AG10803 (cell line): ENCODE measurements at regions not wholly inside any gene's neighbourhood (a gene's known extent, or its start where the extent isn't known, plus 50 kb on each side); places are given as distances from the start of the nearest gene placed in this dataset.

Source experiments
- DNase-seq: peaks from one replicate; pipeline ENCODE4 v3.0.0; 2010; ENCODE audit warnings: low read depth
- H3K4me3 ChIP-seq: 2 replicates; pipeline ENCODE4 v1.5.1; 2011; ENCODE audit warnings: mild to moderate bottlenecking, low read length, control low read depth
- TF ChIP-seq, protein P1 (sequence below): conservative IDR thresholded peaks from 2 replicates; pipeline ENCODE4 v1.5.1; 2011; ENCODE audit warnings: mild to moderate bottlenecking, low read length, control low read depth, inconsistent platforms

DNA sequence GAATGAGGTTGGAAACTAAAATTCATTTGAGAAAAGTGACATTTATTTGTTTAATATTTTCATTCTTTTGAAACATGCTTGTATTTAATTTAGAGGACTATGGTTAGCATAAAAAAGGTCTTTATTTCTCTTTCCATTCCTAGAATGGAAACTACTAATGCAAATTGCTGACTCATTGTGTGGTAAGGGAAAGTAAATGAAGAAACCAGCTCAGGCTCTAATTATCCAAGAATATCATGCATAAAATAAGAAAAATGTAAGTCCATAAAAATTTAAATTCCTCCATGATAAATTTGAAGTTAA is 777.0 kb upstream of the SLITRK1 start:
- TF ChIP-seq, protein P1, sequence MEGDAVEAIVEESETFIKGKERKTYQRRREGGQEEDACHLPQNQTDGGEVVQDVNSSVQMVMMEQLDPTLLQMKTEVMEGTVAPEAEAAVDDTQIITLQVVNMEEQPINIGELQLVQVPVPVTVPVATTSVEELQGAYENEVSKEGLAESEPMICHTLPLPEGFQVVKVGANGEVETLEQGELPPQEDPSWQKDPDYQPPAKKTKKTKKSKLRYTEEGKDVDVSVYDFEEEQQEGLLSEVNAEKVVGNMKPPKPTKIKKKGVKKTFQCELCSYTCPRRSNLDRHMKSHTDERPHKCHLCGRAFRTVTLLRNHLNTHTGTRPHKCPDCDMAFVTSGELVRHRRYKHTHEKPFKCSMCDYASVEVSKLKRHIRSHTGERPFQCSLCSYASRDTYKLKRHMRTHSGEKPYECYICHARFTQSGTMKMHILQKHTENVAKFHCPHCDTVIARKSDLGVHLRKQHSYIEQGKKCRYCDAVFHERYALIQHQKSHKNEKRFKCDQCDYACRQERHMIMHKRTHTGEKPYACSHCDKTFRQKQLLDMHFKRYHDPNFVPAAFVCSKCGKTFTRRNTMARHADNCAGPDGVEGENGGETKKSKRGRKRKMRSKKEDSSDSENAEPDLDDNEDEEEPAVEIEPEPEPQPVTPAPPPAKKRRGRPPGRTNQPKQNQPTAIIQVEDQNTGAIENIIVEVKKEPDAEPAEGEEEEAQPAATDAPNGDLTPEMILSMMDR = no peak
- peak; percentile 47 for DNase-seq
- no peak overlapping the region for H3K4me3 ChIP-seq

DNA sequence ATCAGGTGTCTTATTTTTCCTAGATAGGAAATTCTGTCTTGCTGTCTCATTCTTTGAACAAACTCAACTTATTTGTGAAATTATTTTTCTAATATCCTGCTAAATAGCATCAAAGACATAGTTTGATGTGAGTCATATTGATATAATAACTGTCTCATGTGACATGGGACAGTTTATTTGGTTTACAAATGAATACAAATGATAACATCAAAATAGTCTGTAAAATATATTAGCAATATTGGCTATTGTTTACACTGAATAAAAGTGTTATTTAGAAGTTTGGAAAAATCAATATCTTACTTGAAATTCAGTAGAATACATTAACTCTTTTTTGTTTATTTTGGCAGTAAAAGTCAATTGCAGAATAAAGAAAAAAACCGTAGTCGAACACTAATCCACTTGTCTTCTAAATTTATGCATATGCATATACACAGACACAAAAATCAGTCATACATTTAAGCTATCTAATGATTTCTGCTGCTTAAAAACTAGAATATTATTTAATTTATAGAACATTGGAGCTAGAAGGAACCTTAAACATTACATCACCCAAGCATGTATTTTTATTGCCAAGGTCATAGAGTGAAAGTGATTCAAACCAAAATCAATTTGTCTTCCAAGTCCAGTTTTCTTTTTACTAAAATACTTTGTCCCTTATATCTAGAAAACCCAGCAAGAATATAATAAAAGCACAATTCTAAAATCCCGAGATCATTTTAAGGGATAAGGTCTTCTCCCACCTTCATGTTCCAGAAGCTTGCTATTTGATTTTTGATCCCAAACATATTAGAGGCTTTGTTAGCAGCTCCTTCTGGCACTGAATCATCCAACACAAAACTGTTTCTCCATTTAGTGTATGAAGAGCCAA is 776.5 kb upstream of the SLITRK1 start:
- TF ChIP-seq, protein P1 = no peak
- H3K4me3 ChIP-seq = no peak overlapping the region
- DNase-seq = no peak

- TF ChIP-seq, protein P1 = no peak
- peak; percentile 21 for DNase-seq
- H3K4me3 ChIP-seq = no peak overlapping the region
Measured at GRCh38 chr13:84655677-84656076, 773.4 kb upstream of the SLITRK1 start.

GRCh38 chr13:84654654-84655275 is 772.5 kb upstream of the SLITRK1 start:
- TF ChIP-seq, protein P1 = no peak
- no peak for DNase-seq
- no peak overlapping the region for H3K4me3 ChIP-seq

GRCh38 chr13:84653915-84654534 is 771.8 kb upstream of the SLITRK1 start:
- H3K4me3 ChIP-seq = no peak overlapping the region
- no peak for DNase-seq
- TF ChIP-seq, protein P1 = no peak

- H3K4me3 ChIP-seq = no peak overlapping the region
- TF ChIP-seq, protein P1 = no peak
- DNase-seq = no peak
Measured at GRCh38 chr13:84651705-84652104, 769.4 kb upstream of the SLITRK1 start.
